GM18502 (cell line): ENCODE measurements at regions not wholly inside any gene's neighbourhood (a gene's known extent, or its start where the extent isn't known, plus 50 kb on each side); places are given as distances from the start of the nearest gene placed in this dataset.
"Not testable (repeated sequence)": the region's sequence is repeated elsewhere in the genome, so short reads cannot be mapped to it uniquely, and the experiment has no call there.

Experiments
- ATAC-seq: cut with Tn5 transposase; IDR thresholded peaks from one replicate; pipeline ENCODE4 v1.9.1; 2021; ENCODE audit warnings: mild to moderate bottlenecking; ENCODE audit not compliant: unreplicated experiment, poor library complexity

DNA sequence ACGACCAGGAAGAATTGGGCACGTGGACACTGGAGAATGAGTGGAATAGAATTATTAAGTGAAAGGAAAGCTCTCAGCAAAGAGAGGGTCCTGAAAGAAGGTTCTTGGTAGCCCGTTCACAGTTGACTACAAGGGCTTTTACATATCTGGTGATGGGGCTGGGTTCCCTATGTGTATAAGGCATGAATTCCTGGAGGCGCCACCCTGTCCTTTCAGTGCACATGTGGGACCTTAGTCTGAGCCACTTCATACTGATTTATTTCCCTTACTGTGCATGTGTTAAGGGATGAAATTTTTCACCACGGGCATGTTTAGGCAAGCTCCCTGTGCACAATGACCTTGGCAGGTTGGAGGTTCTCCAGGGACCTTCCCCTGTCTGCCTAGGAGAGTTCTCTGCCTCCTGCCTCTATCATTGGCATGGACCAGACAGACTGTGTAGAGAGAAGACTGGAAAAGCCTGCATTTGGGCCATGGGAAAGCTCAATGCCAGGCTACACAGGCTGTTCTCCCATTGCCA, 145.9 kb upstream of the ITGB1 start:
- ATAC-seq = no peak

GRCh38 chr10:33102071-33102470, 144.0 kb upstream of the ITGB1 start:
- peak; percentile 41 for ATAC-seq

DNA sequence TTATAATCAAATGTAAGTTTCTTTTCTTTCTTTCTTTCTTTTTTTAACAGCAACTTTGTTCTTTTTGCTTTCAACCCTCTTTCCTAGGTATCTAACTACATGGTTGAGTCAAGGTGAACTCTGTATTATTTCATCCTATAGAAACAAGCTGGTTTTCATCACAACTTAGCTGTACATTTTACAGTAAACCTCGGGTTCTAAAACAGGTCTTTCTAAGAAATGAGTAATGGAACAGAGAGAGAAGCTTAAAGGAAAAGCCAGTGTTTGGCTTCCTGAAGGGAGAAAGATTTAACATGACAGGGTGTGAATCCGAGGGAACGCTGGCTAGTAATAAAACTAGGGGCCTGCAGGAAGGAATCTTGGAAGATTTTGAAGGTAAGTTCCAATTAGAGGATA, 143.4 kb upstream of the ITGB1 start:
- no peak for ATAC-seq

DNA sequence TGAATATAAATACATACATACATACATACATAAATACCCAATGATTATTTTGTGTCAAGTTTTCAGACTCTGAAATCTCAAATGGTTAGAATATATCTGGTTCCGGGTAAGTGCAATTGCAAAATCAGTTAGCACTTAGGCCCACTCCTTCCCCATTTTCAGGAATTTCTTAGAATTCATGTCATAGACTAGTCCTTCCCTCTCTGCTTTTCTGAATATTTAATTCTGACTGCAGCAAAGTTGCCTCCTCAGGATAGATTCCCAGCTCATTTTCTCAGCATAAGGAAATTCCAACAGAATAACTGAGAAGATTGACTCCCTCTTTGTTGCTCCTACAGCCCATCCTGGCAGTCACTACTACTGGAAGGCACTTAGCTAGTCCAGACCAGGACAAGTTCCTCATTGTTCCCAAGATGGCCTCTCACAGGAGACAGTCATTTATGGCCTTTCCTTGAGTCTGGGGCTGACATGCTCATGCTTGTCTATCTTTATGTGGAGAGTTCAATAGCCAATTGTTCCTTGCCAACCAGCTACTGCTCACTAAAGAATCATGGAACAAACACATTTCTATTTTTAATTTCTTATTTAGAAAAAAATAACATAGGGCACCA, 142.9 kb upstream of the ITGB1 start:
- ATAC-seq = no peak

- no peak for ATAC-seq
Measured at GRCh38 chr10:33099748-33100147, 141.7 kb upstream of the ITGB1 start.

DNA sequence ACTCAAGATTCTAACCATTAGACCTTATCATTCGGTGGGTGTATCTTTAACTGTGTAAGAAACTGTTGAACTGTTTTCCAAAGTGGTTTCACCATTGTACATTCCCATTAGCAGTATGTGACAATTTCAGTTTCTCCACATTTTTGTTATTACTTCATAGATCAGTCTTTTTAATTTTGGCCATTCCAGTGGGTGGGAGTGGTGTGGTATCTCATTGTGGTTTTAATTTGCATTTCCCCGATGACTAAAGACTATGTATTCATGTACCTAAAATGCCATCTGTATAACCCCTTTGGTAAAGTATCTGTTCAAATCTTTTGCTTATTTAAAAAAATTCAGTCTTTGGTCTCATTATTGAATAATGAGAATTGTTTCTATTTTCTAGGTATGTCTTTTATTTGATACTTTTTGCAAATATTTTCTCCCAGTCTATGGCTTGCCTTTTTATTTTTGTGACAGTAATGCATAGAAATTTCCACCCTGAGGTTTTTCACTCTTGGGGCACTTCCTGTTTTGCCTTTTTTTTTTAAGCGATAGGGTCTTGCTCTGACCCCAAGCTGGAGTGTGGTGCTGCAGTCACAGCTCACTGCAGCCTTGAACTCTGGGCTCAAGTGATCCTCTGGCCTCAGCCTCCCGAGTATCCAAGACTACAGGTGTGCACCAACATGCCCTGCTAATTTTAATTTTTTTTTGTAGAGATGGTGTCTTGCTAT, 141.1 kb upstream of the ITGB1 start:
- peak; percentile 40 for ATAC-seq

DNA sequence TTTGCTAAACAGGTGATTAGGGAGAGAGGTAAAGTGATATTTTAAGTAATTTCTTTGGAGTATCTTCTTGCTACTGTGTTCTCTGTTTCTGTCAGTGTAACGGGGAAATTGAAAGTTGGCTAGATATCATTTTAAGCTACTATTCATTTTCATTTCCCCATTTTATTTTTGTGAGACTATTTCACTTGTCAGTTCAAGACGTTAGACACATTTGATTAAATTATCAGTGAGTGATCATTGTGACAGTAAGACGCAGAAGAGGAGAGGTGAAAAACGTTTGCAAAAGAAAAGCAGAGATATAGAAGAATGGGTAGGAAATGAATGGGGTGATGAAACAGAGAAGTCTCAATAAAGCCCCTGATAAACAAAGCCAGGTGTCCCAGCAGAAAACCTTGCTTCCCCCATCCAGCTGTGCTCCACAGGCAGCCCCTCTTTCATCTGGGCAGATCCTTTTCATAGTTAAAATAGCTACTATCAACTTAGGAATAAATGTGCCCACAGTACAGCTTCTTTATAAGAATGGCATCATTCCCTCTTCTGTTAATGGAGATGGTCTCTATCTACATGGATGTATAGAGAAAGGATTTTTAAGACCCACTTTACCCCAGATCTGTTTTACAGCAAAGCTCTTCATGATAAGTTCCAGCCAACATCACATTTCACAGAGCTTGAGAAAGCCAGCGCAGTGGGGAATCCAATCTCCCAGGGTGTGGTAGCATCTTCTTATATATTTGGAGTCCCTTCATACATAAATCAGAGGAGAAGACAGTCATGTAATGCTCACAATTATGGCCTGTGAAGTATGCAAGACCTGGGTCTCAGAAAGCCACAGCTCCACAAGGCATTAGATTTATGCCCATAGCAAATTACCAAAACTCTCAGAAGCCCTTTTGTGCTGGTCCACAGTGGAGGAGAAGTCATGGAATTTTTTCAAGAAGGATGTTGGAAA, 138.1 kb upstream of the ITGB1 start:
- ATAC-seq = peak; percentile 63

DNA sequence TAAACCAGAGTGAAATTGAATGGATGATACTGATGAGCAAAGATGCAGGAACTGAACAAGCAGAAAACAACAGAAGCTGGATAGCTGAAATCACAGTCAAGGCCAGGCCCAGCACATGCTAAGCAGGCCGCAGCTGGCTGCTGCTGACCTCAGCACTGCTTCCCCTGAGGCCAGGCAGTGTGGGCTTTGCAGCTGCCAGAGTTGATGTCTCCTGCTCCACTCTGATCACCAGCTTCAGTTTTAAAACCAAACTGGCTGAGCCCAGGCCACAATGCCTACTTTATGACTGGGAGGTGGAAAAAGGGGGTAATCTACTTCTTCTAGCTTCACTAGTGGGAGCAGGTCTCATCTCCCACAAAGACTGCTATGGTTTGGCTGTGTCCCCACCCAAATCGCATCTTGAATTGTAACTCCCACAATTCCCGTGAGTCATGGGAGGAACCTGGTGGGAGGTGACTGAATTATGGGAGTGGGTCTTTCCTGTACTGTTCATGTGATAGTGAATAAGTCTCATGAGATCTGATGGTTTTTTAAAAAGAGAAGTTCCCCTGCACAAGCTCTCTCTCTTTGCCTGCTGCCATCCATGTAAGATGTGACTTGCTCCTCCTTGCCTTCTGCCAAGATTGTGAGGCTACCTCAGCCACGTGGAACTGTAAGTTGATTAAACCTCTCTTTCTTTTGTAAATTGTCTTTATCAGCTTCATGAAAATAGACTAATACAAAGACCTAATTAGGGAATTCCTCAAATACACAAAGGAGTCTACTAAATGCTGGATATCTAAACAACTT, 136.4 kb upstream of the ITGB1 start:
- no peak for ATAC-seq

DNA sequence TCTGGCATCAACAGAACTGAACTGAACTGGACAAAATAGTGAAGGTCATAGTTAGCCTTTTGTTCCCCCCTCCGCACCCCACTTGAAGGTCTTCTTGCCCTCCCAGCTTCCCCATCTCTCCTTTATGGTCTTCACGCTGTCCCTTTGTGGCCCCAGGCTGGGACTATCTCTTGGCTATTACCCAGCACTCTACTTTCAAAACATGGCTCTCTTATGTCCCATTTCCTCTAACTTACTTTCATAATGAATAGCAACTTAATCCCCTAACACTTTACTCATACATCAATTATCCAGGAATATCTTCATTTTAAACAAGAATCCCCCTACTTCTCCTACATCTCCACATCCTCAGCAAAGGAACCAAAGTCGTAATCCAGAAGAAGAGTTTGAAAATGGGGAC, 135.3 kb upstream of the ITGB1 start:
- ATAC-seq = peak; percentile 62

DNA sequence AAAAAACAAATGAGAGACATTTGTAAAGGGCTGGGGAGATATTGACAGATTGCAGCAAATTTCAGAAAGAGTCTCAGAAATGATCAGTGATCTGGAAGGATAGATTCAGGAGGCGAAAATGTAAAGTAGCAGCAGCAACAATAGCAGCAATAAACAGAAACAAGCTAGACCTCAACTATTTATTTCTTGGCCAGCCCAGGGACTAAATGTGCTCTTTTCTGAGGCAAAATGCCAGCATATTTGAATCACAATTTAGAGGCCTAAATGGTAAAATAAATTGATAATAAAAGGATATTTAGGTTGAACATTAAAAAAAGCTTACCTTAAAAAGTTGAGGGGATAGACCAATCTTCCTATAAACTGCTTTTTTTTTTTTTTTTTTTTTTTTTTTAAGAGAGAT, 134.6 kb upstream of the ITGB1 start:
- no peak for ATAC-seq

DNA sequence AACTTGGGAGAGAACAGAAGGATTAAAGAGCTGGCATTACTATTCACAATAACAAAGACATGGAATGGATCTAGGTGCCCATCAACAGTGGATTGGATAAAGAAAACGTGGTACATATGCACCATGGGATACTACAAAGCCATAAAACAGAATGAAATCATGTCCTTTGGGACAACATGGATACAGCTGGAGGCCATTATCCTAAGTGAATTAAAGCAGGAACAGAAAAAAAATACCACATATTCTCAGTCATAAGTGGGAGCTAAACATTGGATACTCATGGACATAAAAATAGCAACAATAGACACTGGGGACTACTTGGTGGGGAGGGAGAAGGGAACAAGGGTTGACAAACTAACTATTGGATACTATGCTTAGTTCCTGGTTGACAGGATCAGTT, 133.2 kb upstream of the ITGB1 start:
- ATAC-seq = no peak

- ATAC-seq = no peak
Measured at GRCh38 chr10:33088990-33089389, 131.0 kb upstream of the ITGB1 start.

DNA sequence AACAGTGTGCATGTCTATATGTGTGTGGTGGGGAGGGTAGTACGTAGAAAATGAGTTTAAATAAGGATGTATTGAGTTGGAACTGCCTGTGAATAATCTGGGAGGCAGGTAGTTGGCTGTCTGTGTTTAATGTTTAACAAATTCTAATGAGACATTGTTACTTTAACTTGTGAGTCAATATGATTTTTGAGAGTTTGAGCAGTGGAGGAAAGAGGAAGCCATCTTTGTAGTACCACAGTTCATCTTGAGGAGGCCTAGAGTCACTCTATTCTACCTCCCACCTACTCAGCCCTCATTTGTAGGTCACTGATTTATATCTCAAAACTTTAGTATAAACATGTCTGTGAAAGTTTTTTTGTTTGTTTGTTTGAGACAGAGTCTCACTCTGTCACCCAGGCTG, 129.9 kb upstream of the ITGB1 start:
- ATAC-seq = no peak

DNA sequence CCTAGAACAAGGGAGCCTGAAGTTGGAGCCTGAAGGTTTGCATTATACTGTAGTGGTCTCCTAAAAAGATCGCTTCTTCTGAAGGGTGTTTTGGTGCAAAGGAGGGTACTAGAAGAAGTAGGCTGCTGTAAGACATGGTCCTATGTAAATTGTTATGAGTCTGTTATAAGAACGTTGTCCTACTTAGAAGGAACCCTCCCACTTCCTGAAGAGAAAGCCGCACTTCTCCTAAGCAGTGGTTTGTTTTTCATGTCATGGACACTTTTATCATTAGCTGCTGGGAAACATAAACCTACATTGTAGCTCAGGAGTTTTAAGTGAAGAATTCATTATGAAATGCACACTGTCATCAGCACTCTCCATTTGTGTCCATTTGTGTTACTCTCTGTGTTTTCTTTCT, 129.1 kb upstream of the ITGB1 start:
- ATAC-seq = no peak

DNA sequence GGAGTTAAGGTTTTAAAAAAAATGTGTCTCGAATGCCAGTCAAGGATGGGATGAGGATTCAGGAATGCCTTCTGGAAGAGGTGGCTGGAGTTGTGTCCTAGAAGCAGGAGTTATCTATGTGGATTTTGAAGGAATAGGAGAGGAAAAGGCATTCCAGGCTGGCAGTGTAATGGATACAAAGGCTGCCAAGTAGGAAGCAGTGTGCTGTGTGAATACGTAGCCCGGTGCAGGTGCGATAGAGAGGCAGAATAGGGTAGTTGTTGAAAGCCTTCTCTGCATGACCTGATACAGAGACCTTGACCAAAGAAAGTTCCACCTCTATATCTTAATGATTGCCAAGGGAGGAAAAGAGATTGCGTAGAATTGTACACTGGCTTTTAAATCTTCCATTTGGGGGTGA, 128.1 kb upstream of the ITGB1 start:
- no peak for ATAC-seq

- no peak for ATAC-seq
Measured at GRCh38 chr10:33085313-33085833, 127.3 kb upstream of the ITGB1 start.

DNA sequence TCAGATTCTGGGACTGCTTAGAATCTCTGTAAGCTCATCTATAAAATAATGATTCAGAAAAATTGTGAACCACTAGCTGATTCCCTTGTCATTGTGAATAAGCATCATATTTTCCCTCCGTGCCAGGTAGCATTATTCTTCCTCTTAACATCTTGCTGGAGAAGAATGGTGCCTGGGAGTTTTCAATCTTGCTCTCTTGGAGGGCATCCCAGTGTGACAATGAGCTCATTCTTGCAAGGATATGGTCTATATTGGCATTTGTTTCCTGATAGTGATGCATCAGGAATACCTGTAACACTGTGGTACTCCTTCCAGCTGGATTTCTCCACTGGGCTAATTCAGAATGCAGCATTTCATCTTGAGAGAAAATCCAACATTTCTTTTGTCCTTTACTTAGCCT, 126.4 kb upstream of the ITGB1 start:
- ATAC-seq = no peak

GRCh38 chr10:33082373-33082895, 124.4 kb upstream of the ITGB1 start:
- no peak for ATAC-seq

DNA sequence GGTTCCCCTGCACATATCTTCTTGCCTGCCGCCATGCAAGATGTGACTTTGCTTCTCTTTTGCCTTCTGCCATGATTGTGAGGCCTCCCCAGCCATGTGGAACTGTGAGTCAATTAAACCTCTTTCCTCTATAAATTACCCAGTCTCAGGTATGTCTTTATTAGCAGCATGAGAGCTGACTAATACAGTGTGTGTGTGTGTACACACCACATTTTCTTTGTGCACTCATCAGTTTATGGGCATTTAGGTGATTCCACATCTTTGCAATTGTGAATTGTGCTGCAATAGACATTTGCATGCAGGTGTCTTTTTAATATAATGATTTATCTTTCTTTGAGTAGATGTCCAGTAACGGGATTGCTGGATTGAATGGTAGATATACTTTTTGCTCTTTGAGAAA, 122.4 kb upstream of the ITGB1 start:
- ATAC-seq = not testable (repeated sequence)

GRCh38 chr10:33074443-33074842, 116.4 kb upstream of the ITGB1 start:
- no peak for ATAC-seq
